Liver (tissue), 8 donors: ENCODE measurements at regions not wholly inside any gene's neighbourhood (a gene's known extent, or its start where the extent isn't known, plus 50 kb on each side); places are given as distances from the start of the nearest gene placed in this dataset.

Experiments used
- DNase-seq: peaks from one replicate; pipeline ENCODE4 v3.0.0-alpha.2; 2017; ENCODE audit warnings: low spot score
- H3K27ac ChIP-seq, 2 donors: one replicate each; pipeline ENCODE4 v1.7.0; 2013; ENCODE audit warnings: inconsistent platforms in 2 of 2, low read length in 2 of 2, control low read depth in 1 of 2, low read depth in 1 of 2, mild to moderate bottlenecking in 1 of 2
- H3K27me3 ChIP-seq, 4 donors: one replicate each; pipeline versions ENCODE4 v1.6.1 to v1.7.0; 2013; ENCODE audit warnings: low read length in 3 of 4, inconsistent platforms in 1 of 4, mild to moderate bottlenecking in 1 of 4, moderate library complexity in 1 of 4; ENCODE audit not compliant: control insufficient read depth in 4 of 4, insufficient read depth in 4 of 4
- H3K36me3 ChIP-seq, 4 donors: one replicate each; pipeline versions ENCODE4 v1.6.1 to v1.7.0; 2013; ENCODE audit warnings: low read length in 3 of 4, mild to moderate bottlenecking in 3 of 4, low read depth in 1 of 4, moderate library complexity in 1 of 4; ENCODE audit not compliant: control insufficient read depth in 4 of 4, insufficient read depth in 3 of 4
- H3K4me1 ChIP-seq, 4 donors: one replicate each; pipeline versions ENCODE4 v1.6.1 to v1.7.0; 2013; ENCODE audit warnings: low read length in 3 of 4, mild to moderate bottlenecking in 3 of 4, moderate library complexity in 1 of 4; ENCODE audit not compliant: control insufficient read depth in 4 of 4, insufficient read depth in 4 of 4
- H3K4me3 ChIP-seq, 3 donors: one replicate each; pipeline versions ENCODE4 v1.6.1 to v1.7.0; 2013; ENCODE audit warnings: low read length in 3 of 3, control low read depth in 1 of 3, low read depth in 1 of 3, mild to moderate bottlenecking in 1 of 3
- H3K9ac ChIP-seq, 2 donors: one replicate each; pipeline ENCODE4 v1.7.0; 2013; ENCODE audit warnings: low read length in 2 of 2, mild to moderate bottlenecking in 2 of 2, moderate library complexity in 2 of 2, control low read depth in 1 of 2, low read depth in 1 of 2
- H3K9me3 ChIP-seq, 4 donors: one replicate each; pipeline versions ENCODE4 v1.6.1 to v1.7.0; 2013; ENCODE audit warnings: low read length in 3 of 4; ENCODE audit not compliant: control insufficient read depth in 4 of 4
- CTCF ChIP-seq: fragments of 150-350 bp; IDR thresholded peaks from 2 replicates; pipeline ENCODE4 v1.5.1; 2017; ENCODE audit warnings: improper control_type of control experiment, low read depth, low read length; ENCODE audit not compliant: missing input control
- EGR1 ChIP-seq, 2 donors: IDR thresholded peaks; 2 replicates each; pipeline ENCODE4 v1.6.1; 2016 to 2018; ENCODE audit warnings: antibody characterized with exemption in 2 of 2, low read depth in 2 of 2
- FOXA1 ChIP-seq: IDR thresholded peaks from 2 replicates; pipeline ENCODE4 v1.6.1; 2016; ENCODE audit warnings: antibody characterized with exemption
- FOXA2 ChIP-seq: IDR thresholded peaks from 2 replicates; pipeline ENCODE4 v1.6.1; 2016; ENCODE audit warnings: antibody characterized with exemption
- GABPA ChIP-seq, 2 donors: IDR thresholded peaks in 1 of 2; conservative IDR thresholded peaks in 1 of 2; 2 replicates each; pipeline ENCODE4 v1.6.1; 2016; ENCODE audit warnings: antibody characterized with exemption in 2 of 2, mild to moderate bottlenecking in 1 of 2, moderate library complexity in 1 of 2
- HNF4A ChIP-seq, 2 donors: conservative IDR thresholded peaks; 2 replicates each; pipeline ENCODE4 v1.6.1; 2016; ENCODE audit warnings: antibody characterized with exemption in 2 of 2, mild to moderate bottlenecking in 2 of 2
- HNF4G ChIP-seq: IDR thresholded peaks from 2 replicates; pipeline ENCODE4 v1.6.1; 2016; ENCODE audit warnings: antibody characterized with exemption
- JUND ChIP-seq, 2 donors: IDR thresholded peaks; 2 replicates each; pipeline ENCODE4 v1.6.1; 2016; ENCODE audit warnings: antibody characterized with exemption in 2 of 2
- NR2F2 ChIP-seq: IDR thresholded peaks from 2 replicates; pipeline ENCODE4 v1.6.1; 2016; ENCODE audit warnings: antibody characterized with exemption
- RAD21 ChIP-seq, 2 donors: IDR thresholded peaks; 2 replicates each; pipeline ENCODE4 v1.6.1; 2016; ENCODE audit warnings: antibody characterized with exemption in 2 of 2, mild to moderate bottlenecking in 2 of 2
- RXRA ChIP-seq, 2 donors: IDR thresholded peaks; 2 replicates each; pipeline ENCODE4 v1.6.1; 2017 to 2018; ENCODE audit warnings: antibody characterized with exemption in 2 of 2, mild to moderate bottlenecking in 1 of 2
- SP1 ChIP-seq: IDR thresholded peaks from 2 replicates; pipeline ENCODE4 v1.6.1; 2018; ENCODE audit warnings: antibody characterized with exemption, mild to moderate bottlenecking
- TAF1 ChIP-seq: conservative IDR thresholded peaks from 2 replicates; pipeline ENCODE4 v1.6.1; 2016; ENCODE audit warnings: antibody characterized with exemption, mild to moderate bottlenecking
- YY1 ChIP-seq: IDR thresholded peaks from 2 replicates; pipeline ENCODE4 v1.6.1; 2016; ENCODE audit warnings: antibody characterized with exemption, mild to moderate bottlenecking
- ZBTB33 ChIP-seq: IDR thresholded peaks from 2 replicates; pipeline ENCODE4 v1.6.1; 2016; ENCODE audit warnings: antibody characterized with exemption
- WGBS: extraction: QIAGEN DNeasy Blood & Tissue Kit; methylation state at CpG from one replicate; pipeline ENCODE4 v1.1.7; 2013; 5-methylcytosine and 5-hydroxymethylcytosine counted together
- TF ChIP-seq, protein P1 (sequence below): IDR thresholded peaks from 2 replicates; pipeline ENCODE4 v1.6.1; 2016; ENCODE audit warnings: antibody characterized with exemption, mild to moderate bottlenecking
- TF ChIP-seq, protein P2 (sequence below): IDR thresholded peaks from 2 replicates; pipeline ENCODE4 v1.6.1; 2016; ENCODE audit warnings: antibody characterized with exemption
- donor health status: healthy.
- donor health status: healthy.
- donor health status: healthy.
- donor health status: healthy.
- donor health status: healthy.

DNA sequence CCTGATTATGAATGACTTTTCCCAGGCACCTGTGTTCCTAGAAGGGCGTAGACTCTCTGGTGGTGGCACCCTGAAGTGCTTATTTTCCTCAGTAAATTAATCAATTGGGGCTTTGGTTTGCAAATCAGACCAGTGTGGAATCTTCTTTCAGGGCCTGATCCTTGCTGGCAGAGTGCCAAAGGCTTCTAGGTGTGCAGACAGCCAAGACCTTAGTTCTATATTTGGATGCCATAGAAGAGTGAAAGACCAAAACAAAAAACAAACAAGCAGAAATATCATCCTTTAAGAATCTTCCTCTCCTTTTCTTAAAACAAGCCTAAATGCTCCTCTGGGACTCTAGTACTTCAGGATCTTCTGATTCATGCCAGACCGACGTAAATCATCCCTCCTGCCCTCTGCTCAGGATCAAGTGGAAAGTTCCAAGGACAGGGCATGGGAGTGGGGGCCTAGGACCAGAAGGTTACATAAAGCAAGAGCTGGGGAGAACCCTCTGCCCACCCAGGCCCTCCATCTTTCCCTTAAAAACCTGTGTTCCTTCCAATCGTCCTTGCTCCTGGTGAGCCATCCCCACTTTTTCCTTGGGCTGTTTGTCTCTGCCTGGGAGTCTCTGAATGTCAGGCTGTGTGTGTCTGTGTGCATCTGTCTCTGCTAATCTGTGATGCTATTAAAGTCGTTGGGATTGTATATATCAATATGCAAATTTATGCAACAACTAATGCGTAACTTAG is 70.5 kb upstream of the MYLIP start:
- 79% methylated on average over 6 of the region's 6 CpGs for WGBS
- Histone ChIP-seq H3K4me3 (no peak overlapping the region), H3K36me3 (no peaks in the 10 kb centered on the region), H3K4me1 (no peaks in the 10 kb centered on the region), H3K9me3 (no peaks in the 10 kb centered on the region), H3K9ac (no peak overlapping the region), H3K27me3 (peaks cover 0 to 5% (median 0%) of the 10 kb centered on the region in 4 donors), H3K27ac (no peak overlapping the region)
- TF ChIP-seq JUND (IDR thresholded peaks at IDR 0.05): no peak
- no peak for DNase-seq

DNA sequence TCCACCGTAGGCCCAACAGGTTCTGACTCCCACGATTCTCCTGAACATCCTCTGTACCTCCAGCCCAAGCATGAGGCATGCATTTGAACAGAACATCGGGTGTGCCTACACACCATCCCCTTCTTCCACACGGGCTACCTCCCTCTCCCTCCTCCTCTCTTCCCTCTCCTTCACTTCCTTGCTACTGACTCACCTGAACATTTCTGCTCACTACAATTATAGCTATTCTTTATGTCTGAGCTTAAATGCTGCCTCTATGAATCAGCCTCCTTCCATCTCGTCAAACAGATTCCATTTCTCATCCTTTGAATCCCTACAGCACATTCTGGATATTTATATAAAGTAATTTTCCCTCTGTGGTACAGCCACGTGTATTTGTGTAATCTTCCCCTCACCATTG is 71.4 kb upstream of the MYLIP start:
- no peak overlapping the region for H3K4me3 ChIP-seq
- peaks cover 0 to 5% (median 0%) of the 10 kb centered on the region in 4 donors for H3K27me3 ChIP-seq
- H3K36me3 ChIP-seq: no peaks in the 10 kb centered on the region
- H3K9ac ChIP-seq: no peak overlapping the region
- 89% methylated on average over 6 of the region's 6 CpGs for WGBS
- no peak for DNase-seq
- H3K9me3 ChIP-seq: no peaks in the 10 kb centered on the region
- H3K4me1 ChIP-seq: no peaks in the 10 kb centered on the region
- no peak for TF ChIP-seq EGR1 (IDR thresholded peaks at IDR 0.05; ENCODE audit: low read depth in 2 of 2)
- no peak overlapping the region for H3K27ac ChIP-seq

DNA sequence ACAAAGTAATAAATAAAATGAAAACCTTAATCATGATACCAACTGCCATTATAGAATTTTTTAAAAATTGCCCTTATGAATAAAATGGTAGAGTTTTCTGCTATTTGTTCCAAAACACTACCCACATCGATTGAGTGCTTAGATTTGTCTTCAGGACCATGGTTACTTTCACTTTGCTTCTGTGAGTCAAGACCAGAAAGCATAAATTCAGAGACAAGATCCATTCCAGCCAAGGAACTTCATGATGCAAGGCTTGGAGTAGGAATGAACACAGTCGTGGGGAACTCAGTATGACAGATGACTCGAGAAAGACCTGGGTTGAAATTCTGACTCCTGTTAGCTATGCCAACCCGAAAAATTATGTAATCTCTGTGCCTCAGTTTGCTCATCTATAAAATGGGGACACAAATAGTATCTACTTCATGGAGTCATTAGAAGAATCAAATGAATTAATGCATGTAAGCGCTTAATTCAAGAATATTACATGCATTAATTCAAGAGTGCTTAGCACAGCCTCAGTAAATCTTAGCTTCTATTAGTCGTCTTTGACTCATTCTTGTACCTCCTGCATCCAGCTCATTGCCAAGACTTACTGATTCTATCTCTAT is 72.5 kb upstream of the MYLIP start:
- Histone ChIP-seq H3K9me3 (no peaks in the 10 kb centered on the region), H3K4me1 (no peaks in the 10 kb centered on the region), H3K27ac (no peak overlapping the region), H3K36me3 (no peaks in the 10 kb centered on the region), H3K9ac (no peak overlapping the region), H3K27me3 (peaks cover 0 to 5% (median 0%) of the 10 kb centered on the region in 4 donors), H3K4me3 (no peak overlapping the region)
- 81% methylated on average over 6 of the region's 6 CpGs for WGBS
- DNase-seq: no peak
- TF ChIP-seq NR2F2: no peak
- TF ChIP-seq HNF4A (conservative IDR thresholded peaks at IDR 0.05): no peak
- TF ChIP-seq JUND (IDR thresholded peaks at IDR 0.05): no peak
- no peak for TF ChIP-seq ZBTB33
- TF ChIP-seq CTCF: no peak
- no peak for TF ChIP-seq TAF1
- TF ChIP-seq RAD21 (IDR thresholded peaks at IDR 0.05): no peak
- TF ChIP-seq FOXA1: no peak
- TF ChIP-seq HNF4G: no peak
- TF ChIP-seq GABPA (IDR thresholded peaks at IDR 0.05 in 1 of 2, conservative IDR thresholded peaks at IDR 0.05 in 1 of 2): no peak
- no peak for TF ChIP-seq RXRA (IDR thresholded peaks at IDR 0.05)
- no peak for TF ChIP-seq YY1
- TF ChIP-seq FOXA2: no peak
- TF ChIP-seq, protein P1, sequence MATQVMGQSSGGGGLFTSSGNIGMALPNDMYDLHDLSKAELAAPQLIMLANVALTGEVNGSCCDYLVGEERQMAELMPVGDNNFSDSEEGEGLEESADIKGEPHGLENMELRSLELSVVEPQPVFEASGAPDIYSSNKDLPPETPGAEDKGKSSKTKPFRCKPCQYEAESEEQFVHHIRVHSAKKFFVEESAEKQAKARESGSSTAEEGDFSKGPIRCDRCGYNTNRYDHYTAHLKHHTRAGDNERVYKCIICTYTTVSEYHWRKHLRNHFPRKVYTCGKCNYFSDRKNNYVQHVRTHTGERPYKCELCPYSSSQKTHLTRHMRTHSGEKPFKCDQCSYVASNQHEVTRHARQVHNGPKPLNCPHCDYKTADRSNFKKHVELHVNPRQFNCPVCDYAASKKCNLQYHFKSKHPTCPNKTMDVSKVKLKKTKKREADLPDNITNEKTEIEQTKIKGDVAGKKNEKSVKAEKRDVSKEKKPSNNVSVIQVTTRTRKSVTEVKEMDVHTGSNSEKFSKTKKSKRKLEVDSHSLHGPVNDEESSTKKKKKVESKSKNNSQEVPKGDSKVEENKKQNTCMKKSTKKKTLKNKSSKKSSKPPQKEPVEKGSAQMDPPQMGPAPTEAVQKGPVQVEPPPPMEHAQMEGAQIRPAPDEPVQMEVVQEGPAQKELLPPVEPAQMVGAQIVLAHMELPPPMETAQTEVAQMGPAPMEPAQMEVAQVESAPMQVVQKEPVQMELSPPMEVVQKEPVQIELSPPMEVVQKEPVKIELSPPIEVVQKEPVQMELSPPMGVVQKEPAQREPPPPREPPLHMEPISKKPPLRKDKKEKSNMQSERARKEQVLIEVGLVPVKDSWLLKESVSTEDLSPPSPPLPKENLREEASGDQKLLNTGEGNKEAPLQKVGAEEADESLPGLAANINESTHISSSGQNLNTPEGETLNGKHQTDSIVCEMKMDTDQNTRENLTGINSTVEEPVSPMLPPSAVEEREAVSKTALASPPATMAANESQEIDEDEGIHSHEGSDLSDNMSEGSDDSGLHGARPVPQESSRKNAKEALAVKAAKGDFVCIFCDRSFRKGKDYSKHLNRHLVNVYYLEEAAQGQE: no peak
- TF ChIP-seq SP1: no peak
- no peak for TF ChIP-seq EGR1 (IDR thresholded peaks at IDR 0.05; ENCODE audit: low read depth in 2 of 2)
- TF ChIP-seq, protein P2, sequence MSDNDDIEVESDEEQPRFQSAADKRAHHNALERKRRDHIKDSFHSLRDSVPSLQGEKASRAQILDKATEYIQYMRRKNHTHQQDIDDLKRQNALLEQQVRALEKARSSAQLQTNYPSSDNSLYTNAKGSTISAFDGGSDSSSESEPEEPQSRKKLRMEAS: no peak
